ENCODE measurements at regions not wholly inside any gene's neighbourhood (a gene's known extent, or its start where the extent isn't known, plus 50 kb on each side); places are given as distances from the start of the nearest gene placed in this dataset.
A peak's percentile ranks its signal among the peaks of the same experiment; 100 is the strongest.
"Not testable (repeated sequence)": the region's sequence is repeated elsewhere in the genome, so short reads cannot be mapped to it uniquely, and the experiment has no call there.

- no peak for DNase-seq
Measured at GRCh38 chr13:73657821-73658540, 476.2 kb downstream of the KLF12 start.

- DNase-seq, result no peak
Measured at GRCh38 chr13:73656863-73657262, 477.3 kb downstream of the KLF12 start.

DNA sequence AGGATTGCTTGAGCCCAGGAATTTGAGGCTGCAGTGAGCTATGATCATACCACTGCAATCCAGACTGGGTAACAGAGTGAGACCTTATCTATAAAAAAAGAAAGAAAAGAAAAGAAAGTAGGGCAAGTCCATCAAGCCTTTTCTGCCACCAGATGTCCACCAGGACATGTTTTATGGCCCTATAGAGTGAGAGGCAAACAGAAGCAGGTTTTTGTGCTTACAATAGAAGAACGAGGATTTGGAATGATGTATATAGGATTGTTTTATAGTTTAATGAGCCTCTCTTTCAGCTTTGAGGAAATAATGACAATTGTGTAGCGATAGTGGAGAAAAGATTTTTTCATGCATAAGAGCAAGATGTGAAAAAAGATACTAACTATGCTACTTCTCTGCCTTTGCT is 480.5 kb downstream of the KLF12 start:
- no peak for DNase-seq

DNA sequence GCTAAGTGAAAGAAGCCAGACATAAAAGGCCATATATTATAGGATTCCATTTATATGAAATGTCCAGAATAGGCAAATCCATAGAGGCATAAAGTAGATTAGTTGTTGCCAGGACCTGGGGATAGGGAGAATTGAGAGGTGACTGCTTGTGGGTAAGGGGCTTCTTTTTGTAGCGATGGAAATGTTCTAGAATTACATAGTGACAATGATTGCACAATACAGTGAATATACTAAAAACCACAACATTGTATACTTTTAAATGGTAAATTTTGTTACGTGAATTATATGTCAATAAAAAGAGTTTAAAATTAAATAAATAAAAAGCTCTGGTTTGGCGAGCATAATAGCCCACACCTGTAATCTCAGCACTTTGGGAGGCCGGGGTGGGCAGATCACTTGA is 486.8 kb downstream of the KLF12 start:
- DNase-seq, result no peak

DNA sequence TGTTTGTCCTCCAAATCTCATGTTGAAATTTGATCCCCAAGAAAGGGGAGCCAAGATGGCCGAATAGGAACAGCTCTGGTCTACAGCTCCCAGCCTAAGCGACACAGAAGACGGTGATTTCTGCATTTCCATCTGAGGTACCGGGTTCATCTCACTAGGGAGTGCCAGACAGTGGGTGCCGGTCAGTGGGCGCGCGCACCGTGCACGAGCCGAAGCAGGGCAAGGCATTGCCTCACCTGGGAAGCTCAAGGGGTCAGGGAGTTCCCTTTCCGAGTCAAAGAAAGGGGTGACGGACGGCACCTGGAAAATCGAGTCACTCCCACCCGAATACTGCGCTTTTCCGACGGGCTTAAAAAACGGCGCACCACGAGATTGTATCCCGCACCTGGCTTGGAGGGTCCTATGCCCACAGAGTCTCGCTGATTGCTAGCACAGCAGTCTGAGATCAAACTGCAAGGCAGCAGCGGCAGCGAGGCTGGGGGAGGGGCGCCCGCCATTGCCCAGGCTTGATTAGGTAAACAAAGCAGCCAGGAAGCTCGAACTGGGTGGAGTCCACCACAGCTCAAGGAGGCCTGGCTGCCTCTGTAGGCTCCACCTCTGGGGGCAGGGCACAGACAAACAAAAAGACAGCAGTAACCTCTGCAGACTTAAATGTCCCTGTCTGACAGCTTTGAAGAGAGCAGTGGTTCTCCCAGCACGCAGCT is 493.6 kb downstream of the KLF12 start:
- DNase-seq, result not testable (repeated sequence)

DNA sequence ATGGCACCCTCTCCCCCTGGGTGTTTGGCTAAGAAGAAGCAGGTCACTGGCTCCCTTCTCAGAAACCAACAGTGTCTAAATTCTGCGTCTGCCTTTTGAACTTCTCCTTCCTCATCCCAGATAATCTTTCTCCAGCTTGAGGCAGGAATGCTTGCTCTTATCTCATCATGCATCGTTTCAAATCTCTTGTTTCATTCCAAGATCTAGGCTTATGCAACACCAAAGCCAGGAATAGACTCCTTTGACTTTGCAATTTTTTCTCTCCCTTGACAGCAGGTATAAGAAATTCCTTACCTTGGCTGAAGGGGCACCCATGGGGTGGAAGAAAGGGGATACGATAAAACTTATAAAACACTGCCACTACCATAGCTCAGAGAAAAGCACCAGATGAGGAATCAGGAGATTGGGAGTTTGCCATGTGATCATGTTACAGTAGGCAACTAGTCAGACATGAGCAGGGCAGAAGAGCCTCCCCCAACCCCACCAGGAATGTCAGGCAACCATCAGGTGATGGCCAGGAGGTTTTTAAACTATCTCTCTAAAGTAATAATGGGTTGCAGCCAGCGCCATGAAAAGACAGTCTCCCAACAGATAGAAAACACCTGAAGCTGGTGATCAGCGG is 498.9 kb downstream of the KLF12 start:
- no peak for DNase-seq

- no peak for DNase-seq
Measured at GRCh38 chr13:73633817-73634460, 500.3 kb downstream of the KLF12 start.

- no peak for DNase-seq
Measured at GRCh38 chr13:73631411-73631810, 502.8 kb downstream of the KLF12 start.

GRCh38 chr13:73625562-73626339 is 508.5 kb downstream of the KLF12 start:
- DNase-seq, result no peak

DNA sequence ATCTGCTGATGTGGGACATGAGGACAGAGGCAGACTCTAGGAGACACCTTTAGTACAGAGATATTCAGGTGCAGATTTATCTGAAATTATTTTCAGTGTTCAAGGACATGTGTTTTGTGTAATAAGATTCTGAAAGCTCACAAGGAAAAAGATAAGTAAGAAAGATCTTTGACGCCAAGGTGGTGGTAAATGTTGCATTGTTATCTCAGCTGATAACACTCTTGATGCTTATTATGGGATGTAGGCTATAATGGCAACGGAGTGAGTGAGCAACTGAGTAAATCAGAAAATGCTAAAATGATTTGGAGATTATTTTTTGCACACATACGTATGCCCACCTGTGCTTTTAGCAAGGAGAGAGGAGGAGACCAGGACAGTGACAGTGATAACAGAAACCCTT is 510.9 kb downstream of the KLF12 start:
- DNase-seq, result no peak

- DNase-seq, result no peak
Measured at GRCh38 chr13:73622381-73622780, 511.8 kb downstream of the KLF12 start.

DNA sequence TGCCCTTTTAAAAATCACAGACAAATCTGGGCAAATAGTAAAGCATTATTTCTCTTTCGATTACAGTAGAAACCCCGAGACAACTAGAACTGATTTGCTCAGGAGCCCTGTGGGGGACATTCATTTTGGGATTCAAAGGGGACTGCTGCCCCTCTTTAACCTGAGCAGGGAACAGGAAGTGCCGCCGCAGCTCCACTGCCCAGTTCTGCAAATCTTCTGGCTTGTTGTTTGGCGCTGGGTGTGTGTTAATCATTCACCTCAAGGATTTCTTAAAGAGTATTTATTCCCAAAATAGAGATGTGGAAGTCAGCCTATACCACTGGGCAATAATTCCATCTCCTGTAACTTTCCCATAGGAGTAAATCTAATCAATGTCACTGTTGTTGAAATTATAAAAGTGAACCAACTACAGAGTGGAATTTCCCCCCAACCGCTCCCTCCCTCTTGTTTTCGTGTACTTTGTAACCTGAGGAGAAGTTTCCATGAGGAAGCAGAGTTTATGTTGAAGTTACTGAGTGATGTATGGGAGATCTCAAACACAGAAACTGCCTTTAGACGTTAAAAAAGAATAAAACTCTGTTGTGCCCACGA is 515.8 kb downstream of the KLF12 start:
- no peak for DNase-seq

DNA sequence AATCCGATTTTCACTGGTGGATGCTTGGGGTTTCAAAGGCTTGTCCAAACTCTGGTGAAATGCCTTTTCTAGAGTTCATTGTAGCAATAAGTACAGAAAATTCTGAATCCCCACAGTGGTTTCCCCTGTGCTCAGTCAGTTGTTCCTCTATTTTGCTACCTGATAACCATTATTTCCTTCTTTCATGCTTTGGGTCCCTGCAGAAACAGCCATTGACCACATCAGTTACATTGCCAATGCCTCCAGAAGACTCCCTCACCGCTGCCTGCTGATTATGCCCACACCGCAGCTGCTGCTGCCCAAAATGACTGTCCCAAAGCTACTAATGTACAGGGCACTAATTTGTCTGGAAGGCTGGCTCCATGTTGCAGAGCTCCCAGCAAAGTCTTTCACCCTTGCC is 517.3 kb downstream of the KLF12 start:
- no peak for DNase-seq

GRCh38 chr13:73610799-73611592 is 523.2 kb downstream of the KLF12 start:
- no peak for DNase-seq

GRCh38 chr13:73608711-73609485 is 525.3 kb downstream of the KLF12 start:
- DNase-seq, result peak; percentile 70

GRCh38 chr13:73608157-73608516 is 526.1 kb downstream of the KLF12 start:
- DNase-seq, result peak; percentile 40

- no peak for DNase-seq
Measured at GRCh38 chr13:73607489-73608156, 526.6 kb downstream of the KLF12 start.

DNA sequence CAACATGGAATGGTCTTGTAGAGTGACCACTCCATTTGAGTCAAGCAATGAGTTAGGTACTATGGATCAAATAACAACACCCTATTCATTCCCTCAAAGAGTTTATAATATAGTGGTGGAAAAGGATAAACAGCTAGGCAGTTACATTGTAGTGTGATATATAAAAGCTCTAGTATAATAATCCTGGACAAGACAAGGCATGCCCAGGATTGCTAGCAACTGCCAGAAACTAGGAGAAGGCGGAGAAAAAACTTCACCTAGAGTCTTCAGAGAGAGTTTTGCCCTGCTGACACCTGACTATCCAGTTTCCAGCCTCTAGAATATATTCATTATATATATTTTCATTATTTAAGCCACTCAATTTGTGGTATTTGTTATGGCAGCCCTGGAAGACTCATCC is 530.6 kb downstream of the KLF12 start:
- no peak for DNase-seq

DNA sequence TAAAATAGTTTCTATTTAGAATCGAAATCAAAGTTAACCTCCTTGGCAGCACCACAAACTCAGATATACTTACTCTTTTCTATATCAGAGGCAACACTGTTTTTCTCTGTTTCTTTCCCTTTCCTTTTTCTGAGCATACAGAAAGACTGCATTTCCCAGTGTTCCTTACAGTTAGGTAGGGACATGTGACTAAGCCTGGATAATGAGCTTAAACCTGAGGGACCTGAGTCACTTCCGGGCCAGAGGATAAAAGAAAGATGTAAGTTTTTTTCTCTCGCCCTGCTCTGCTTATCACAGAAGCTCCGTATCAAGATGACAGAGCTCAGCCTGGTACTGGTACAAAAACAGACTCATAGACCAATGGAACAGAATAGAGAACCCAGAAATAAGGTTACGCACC is 531.9 kb downstream of the KLF12 start:
- DNase-seq, result no peak

DNA sequence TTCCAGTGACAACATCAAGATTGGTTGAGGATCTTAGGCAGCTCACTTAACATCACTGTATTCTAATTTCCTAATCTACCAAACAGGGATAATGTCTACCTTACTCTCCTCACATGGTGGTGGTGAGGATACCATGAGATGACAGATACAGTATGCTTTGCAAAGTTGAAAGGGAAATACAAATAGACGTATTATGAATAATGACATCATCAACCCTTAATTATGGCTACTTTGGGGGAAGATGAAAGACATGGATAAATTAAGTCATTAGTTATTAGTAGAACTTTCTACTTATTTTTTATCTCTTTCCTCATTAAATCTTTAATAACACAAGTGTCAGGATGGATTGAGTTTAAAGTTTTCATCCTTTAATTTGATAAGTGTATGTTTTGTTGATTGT is 532.5 kb downstream of the KLF12 start:
- no peak for DNase-seq
